GM23338 (cell line): ENCODE measurements at regions not wholly inside any gene's neighbourhood (a gene's known extent, or its start where the extent isn't known, plus 50 kb on each side); places are given as distances from the start of the nearest gene placed in this dataset.
"Not testable (repeated sequence)": the region's sequence is repeated elsewhere in the genome, so short reads cannot be mapped to it uniquely, and the experiment has no call there.

Experiments
- CREB1 ChIP-seq: fragments of 250-450 bp; sonication (Bioruptor Pico); IDR thresholded peaks from 2 replicates; pipeline ENCODE4 v1.5.0; 2020; ENCODE audit warnings: low read depth, mild to moderate bottlenecking, moderate library complexity
- CTCF ChIP-seq, 2 experiments: fragments of 200-600 bp in 1 of 2; sonication (generic) in 1 of 2; conservative IDR thresholded peaks; 2 replicates each; pipeline versions ENCODE4 v1.5.1 to v1.6.1; 2016 to 2017; ENCODE audit warnings: antibody characterized with exemption in 2 of 2, low read depth in 2 of 2, mild to moderate bottlenecking in 2 of 2, moderate library complexity in 1 of 2
- ETS1 ChIP-seq: IDR thresholded peaks from 2 replicates; pipeline ENCODE4 v1.6.1; 2016; ENCODE audit warnings: antibody characterized with exemption
- EZH2 ChIP-seq: fragments of 200-600 bp; sonication (generic); IDR thresholded peaks from one replicate; pipeline ENCODE4 v1.8.0; 2017; ENCODE audit warnings: antibody characterized with exemption, mild to moderate bottlenecking, low read depth; ENCODE audit not compliant: unreplicated experiment
- EZH2phosphoT487 ChIP-seq: fragments of 200-600 bp; sonication (generic); IDR thresholded peaks from one replicate; pipeline ENCODE4 v1.8.1; 2018; ENCODE audit warnings: antibody characterized with exemption; ENCODE audit not compliant: unreplicated experiment
- JUNB ChIP-seq: IDR thresholded peaks from one replicate; pipeline ENCODE4 v1.6.1; 2016; ENCODE audit warnings: antibody characterized with exemption; ENCODE audit not compliant: unreplicated experiment
- NANOG ChIP-seq: IDR thresholded peaks from 2 replicates; pipeline ENCODE4 v1.6.1; 2016; ENCODE audit warnings: antibody characterized with exemption, borderline replicate concordance
- POLR2AphosphoS5 ChIP-seq: IDR thresholded peaks from 2 replicates; pipeline ENCODE4 v1.6.1; 2016; ENCODE audit warnings: antibody characterized with exemption, low read depth
- REST ChIP-seq: IDR thresholded peaks from one replicate; pipeline ENCODE4 v1.6.1; 2018; ENCODE audit warnings: antibody characterized with exemption; ENCODE audit not compliant: unreplicated experiment
- ZNF114 ChIP-seq: fragments of 250-450 bp; sonication (Bioruptor Pico); IDR thresholded peaks from 2 replicates; pipeline ENCODE4 v1.5.0; 2020; ENCODE audit warnings: mild to moderate bottlenecking, moderate library complexity
- ZNF462 ChIP-seq: fragments of 250-450 bp; sonication (Bioruptor Pico); IDR thresholded peaks from 2 replicates; pipeline ENCODE4 v1.5.0; 2020; ENCODE audit warnings: mild to moderate bottlenecking, moderate library complexity

- not testable (repeated sequence) for TF ChIP-seq CTCF (conservative IDR thresholded peaks at IDR 0.05; ENCODE audit: low read depth in 2 of 2); REST; EZH2phosphoT487; EZH2; POLR2AphosphoS5; ZNF114; CREB1; JUNB; ZNF462; ETS1; NANOG
These were observed 971.0 kb downstream of the NXPH1 start for GRCh38 chr7:9404386-9404785.
